Neural cell (in vitro differentiated cells): ENCODE measurements at regions not wholly inside any gene's neighbourhood (a gene's known extent, or its start where the extent isn't known, plus 50 kb on each side); places are given as distances from the start of the nearest gene placed in this dataset.
A peak's percentile ranks its signal among the peaks of the same experiment; 100 is the strongest.

Experiments used
- H2AFZ ChIP-seq: fragments of 200-600, 300-800 bp; sonication (generic), shearing (Covaris generic); 2 replicates; pipeline ENCODE4 v1.6.0; 2014; ENCODE audit warnings: low read depth, mild to moderate bottlenecking, antibody characterized with exemption, low read length, moderate library complexity
- H3F3A ChIP-seq: fragments of 200-600 bp; shearing (Covaris generic); 2 replicates; pipeline ENCODE4 v1.6.1; 2016; ENCODE audit warnings: mild to moderate bottlenecking, moderate library complexity, mixed read lengths, antibody characterized with exemption, low read length; ENCODE audit not compliant: insufficient read depth, poor library complexity, severe bottlenecking
- H3K27ac ChIP-seq: fragments of 200-600, 300-800 bp; sonication (generic), shearing (Covaris generic); 2 replicates; pipeline ENCODE4 v1.5.1; 2014; ENCODE audit warnings: mild to moderate bottlenecking, low read length, moderate library complexity
- H3K27me3 ChIP-seq: fragments of 300-800, 200-600 bp; sonication (generic), shearing (Covaris generic); 2 replicates; pipeline ENCODE4 v1.6.0; 2014; ENCODE audit warnings: mild to moderate bottlenecking, low read depth, low read length, moderate library complexity; ENCODE audit not compliant: insufficient read depth
- H3K36me3 ChIP-seq: fragments of 300-800, 200-600 bp; sonication (generic), shearing (Covaris generic); 2 replicates; pipeline ENCODE4 v1.5.1; 2014; ENCODE audit warnings: mild to moderate bottlenecking, antibody characterized with exemption, low read length, moderate library complexity; ENCODE audit not compliant: insufficient read depth
- H3K4me2 ChIP-seq: fragments of 300-800, 200-600 bp; sonication (generic), shearing (Covaris generic); 2 replicates; pipeline ENCODE4 v1.6.0; 2014; ENCODE audit warnings: mild to moderate bottlenecking, low read length
- H3K4me3 ChIP-seq: fragments of 300-800, 200-600 bp; sonication (generic), shearing (Covaris generic); 2 replicates; pipeline ENCODE4 v1.5.1; 2014; ENCODE audit warnings: mild to moderate bottlenecking, low read length, moderate library complexity
- H3K79me2 ChIP-seq: fragments of 200-600 bp; shearing (Covaris generic); replicated peaks from 2 replicates; pipeline ENCODE4 v1.6.0; 2014; ENCODE audit warnings: mild to moderate bottlenecking, low read length, moderate library complexity; ENCODE audit not compliant: insufficient read depth
- H3K9ac ChIP-seq: fragments of 300-800, 200-600 bp; sonication (generic), shearing (Covaris generic); 2 replicates; pipeline ENCODE4 v1.6.1; 2016; ENCODE audit warnings: mild to moderate bottlenecking, low read length, mixed read lengths
- H3K9me2 ChIP-seq: fragments of 200-600 bp; shearing (Covaris generic); 2 replicates; pipeline ENCODE4 v1.6.1; 2016; ENCODE audit warnings: mild to moderate bottlenecking, low read length, mixed read lengths; ENCODE audit not compliant: insufficient read depth
- H3K9me3 ChIP-seq: fragments of 200-600, 300-800 bp; sonication (generic), shearing (Covaris generic); 2 replicates; pipeline ENCODE4 v1.6.1; 2016; ENCODE audit warnings: mild to moderate bottlenecking, mixed run types, low read length, moderate library complexity, mixed read lengths
- H4K20me1 ChIP-seq: fragments of 200-600 bp; shearing (Covaris generic); 2 replicates; pipeline ENCODE4 v1.6.1; 2016; ENCODE audit warnings: mild to moderate bottlenecking, mixed run types; ENCODE audit not compliant: insufficient read depth
- EP300 ChIP-seq: fragments of 450-650 bp; conservative IDR thresholded peaks from 2 replicates; pipeline ENCODE4 v1.6.1; 2014; ENCODE audit warnings: antibody characterized with exemption, mild to moderate bottlenecking, moderate library complexity; ENCODE audit not compliant: poor library complexity, severe bottlenecking
- EZH2 ChIP-seq: fragments of 200-600, 300-800 bp; shearing (Covaris generic), sonication (generic); IDR thresholded peaks from 2 replicates; pipeline ENCODE4 v1.6.1; 2014; ENCODE audit warnings: antibody characterized with exemption, low read length, borderline replicate concordance, mild to moderate bottlenecking; ENCODE audit not compliant: insufficient read depth, poor library complexity, severe bottlenecking
- MXI1 ChIP-seq: fragments of 450-650 bp; conservative IDR thresholded peaks from 2 replicates; pipeline ENCODE4 v1.6.1; 2014; ENCODE audit warnings: antibody characterized with exemption, mild to moderate bottlenecking; ENCODE audit not compliant: poor library complexity, severe bottlenecking
- POLR2AphosphoS5 ChIP-seq: IDR thresholded peaks from 2 replicates; pipeline ENCODE4 v1.6.1; 2012
- RAD21 ChIP-seq: fragments of 450-650 bp; conservative IDR thresholded peaks from 2 replicates; pipeline ENCODE4 v1.6.1; 2014; ENCODE audit warnings: antibody characterized with exemption, mild to moderate bottlenecking, moderate library complexity
- SMC3 ChIP-seq: fragments of 450-650 bp; conservative IDR thresholded peaks from 2 replicates; pipeline ENCODE4 v1.6.1; 2014; ENCODE audit warnings: antibody characterized with exemption, mild to moderate bottlenecking, moderate library complexity; ENCODE audit not compliant: poor library complexity
- TAF1 ChIP-seq: IDR thresholded peaks from 2 replicates; pipeline ENCODE4 v1.6.1; 2012; ENCODE audit warnings: low read depth
- TF ChIP-seq, protein P1 (sequence below): IDR thresholded peaks from 2 replicates; pipeline ENCODE4 v1.6.1; 2012; ENCODE audit warnings: borderline replicate concordance
- TF ChIP-seq, protein P2 (sequence below): fragments of 450-650 bp; IDR thresholded peaks from 2 replicates; pipeline ENCODE4 v1.5.1; 2014; ENCODE audit warnings: antibody characterized with exemption, mild to moderate bottlenecking, moderate library complexity; ENCODE audit not compliant: poor library complexity, severe bottlenecking

DNA sequence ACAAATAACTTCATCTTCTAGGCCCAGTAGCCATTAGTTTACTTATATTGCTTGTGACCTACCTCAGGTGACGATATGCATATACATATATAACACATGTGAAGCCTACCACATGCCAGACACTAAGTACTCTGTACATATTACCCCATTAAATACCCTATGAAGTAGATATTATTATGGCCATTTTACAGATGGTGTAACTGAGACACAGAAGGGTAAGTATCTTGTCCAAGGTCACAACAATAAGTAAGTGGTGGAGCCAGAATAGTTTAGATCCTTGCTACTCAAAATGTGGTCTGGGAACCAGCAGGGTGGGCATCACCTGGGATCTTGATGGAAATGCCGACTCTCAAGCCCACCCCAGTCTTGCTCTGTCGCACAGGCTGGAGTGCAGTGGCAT lies 78.1 kb upstream of the RAPGEF2 start:
- no peaks in the 10 kb centered on the region for H4K20me1 ChIP-seq
- H2AFZ ChIP-seq = no peak overlapping the region
- no peaks in the 10 kb centered on the region for H3K27me3 ChIP-seq
- peak overlapping the region; percentile 94 for H3K27ac ChIP-seq
- TF ChIP-seq MXI1 (no peak), EZH2 (no peak), TAF1 (no peak), RAD21 (no peak), POLR2AphosphoS5 (no peak), EP300 (no peak), SMC3 (no peak)
- TF ChIP-seq, protein P1, sequence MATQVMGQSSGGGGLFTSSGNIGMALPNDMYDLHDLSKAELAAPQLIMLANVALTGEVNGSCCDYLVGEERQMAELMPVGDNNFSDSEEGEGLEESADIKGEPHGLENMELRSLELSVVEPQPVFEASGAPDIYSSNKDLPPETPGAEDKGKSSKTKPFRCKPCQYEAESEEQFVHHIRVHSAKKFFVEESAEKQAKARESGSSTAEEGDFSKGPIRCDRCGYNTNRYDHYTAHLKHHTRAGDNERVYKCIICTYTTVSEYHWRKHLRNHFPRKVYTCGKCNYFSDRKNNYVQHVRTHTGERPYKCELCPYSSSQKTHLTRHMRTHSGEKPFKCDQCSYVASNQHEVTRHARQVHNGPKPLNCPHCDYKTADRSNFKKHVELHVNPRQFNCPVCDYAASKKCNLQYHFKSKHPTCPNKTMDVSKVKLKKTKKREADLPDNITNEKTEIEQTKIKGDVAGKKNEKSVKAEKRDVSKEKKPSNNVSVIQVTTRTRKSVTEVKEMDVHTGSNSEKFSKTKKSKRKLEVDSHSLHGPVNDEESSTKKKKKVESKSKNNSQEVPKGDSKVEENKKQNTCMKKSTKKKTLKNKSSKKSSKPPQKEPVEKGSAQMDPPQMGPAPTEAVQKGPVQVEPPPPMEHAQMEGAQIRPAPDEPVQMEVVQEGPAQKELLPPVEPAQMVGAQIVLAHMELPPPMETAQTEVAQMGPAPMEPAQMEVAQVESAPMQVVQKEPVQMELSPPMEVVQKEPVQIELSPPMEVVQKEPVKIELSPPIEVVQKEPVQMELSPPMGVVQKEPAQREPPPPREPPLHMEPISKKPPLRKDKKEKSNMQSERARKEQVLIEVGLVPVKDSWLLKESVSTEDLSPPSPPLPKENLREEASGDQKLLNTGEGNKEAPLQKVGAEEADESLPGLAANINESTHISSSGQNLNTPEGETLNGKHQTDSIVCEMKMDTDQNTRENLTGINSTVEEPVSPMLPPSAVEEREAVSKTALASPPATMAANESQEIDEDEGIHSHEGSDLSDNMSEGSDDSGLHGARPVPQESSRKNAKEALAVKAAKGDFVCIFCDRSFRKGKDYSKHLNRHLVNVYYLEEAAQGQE = no peak
- TF ChIP-seq, protein P2, sequence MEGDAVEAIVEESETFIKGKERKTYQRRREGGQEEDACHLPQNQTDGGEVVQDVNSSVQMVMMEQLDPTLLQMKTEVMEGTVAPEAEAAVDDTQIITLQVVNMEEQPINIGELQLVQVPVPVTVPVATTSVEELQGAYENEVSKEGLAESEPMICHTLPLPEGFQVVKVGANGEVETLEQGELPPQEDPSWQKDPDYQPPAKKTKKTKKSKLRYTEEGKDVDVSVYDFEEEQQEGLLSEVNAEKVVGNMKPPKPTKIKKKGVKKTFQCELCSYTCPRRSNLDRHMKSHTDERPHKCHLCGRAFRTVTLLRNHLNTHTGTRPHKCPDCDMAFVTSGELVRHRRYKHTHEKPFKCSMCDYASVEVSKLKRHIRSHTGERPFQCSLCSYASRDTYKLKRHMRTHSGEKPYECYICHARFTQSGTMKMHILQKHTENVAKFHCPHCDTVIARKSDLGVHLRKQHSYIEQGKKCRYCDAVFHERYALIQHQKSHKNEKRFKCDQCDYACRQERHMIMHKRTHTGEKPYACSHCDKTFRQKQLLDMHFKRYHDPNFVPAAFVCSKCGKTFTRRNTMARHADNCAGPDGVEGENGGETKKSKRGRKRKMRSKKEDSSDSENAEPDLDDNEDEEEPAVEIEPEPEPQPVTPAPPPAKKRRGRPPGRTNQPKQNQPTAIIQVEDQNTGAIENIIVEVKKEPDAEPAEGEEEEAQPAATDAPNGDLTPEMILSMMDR = no peak
- H3K79me2 ChIP-seq = peaks cover 17% of the 10 kb centered on the region
- no peak overlapping the region for H3K4me3 ChIP-seq
- no peak overlapping the region for H3K9ac ChIP-seq
- no peak overlapping the region for H3K4me2 ChIP-seq
- H3F3A ChIP-seq = peaks cover 8% of the 10 kb centered on the region
- H3K36me3 ChIP-seq = no peaks in the 10 kb centered on the region
- H3K9me3 ChIP-seq = no peaks in the 10 kb centered on the region
- H3K9me2 ChIP-seq = no peaks in the 10 kb centered on the region

DNA sequence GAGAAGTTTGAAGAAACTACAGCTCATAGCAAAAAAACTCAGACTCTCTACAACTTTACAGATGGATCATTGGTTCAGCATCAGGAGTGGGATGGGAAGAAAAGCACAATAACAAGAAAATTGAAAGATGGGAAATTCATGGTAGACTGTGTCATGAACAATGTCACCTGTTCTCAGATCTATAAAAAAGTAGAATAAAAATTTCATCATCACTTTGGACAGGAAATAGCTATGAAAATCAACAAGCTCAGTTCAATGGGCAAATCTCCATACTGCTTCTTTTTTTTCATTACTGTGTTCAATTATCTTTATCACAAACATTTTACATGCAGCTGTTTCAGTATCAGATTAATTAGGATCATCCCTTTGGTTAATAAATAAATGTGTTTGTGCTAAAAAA lies 76.5 kb upstream of the RAPGEF2 start:
- Histone ChIP-seq H3K4me2 (no peak overlapping the region), H3K4me3 (no peak overlapping the region), H3K27me3 (no peaks in the 10 kb centered on the region), H4K20me1 (no peaks in the 10 kb centered on the region), H3K9ac (no peak overlapping the region), H3K9me2 (no peaks in the 10 kb centered on the region), H3K9me3 (no peaks in the 10 kb centered on the region), H2AFZ (no peak overlapping the region), H3K27ac (peak overlapping the region; percentile 94), H3F3A (peaks cover 8% of the 10 kb centered on the region), H3K36me3 (no peaks in the 10 kb centered on the region), H3K79me2 (peaks cover 17% of the 10 kb centered on the region)
- TF ChIP-seq POLR2AphosphoS5 (no peak), TAF1 (no peak), MXI1 (no peak), RAD21 (no peak), SMC3 (no peak), EP300 (no peak), EZH2 (no peak)
- TF ChIP-seq, protein P1 = no peak
- TF ChIP-seq, protein P2 = no peak
